Caki2 (cell line): ENCODE measurements at regions not wholly inside any gene's neighbourhood (a gene's known extent, or its start where the extent isn't known, plus 50 kb on each side); places are given as distances from the start of the nearest gene placed in this dataset.

Experiments
- DNase-seq: peaks from one replicate; pipeline ENCODE4 v3.0.0-alpha.2; 2015; ENCODE audit warnings: low read depth
- in situ Hi-C: cut with HindIII; loops from 2 replicates; pipeline ENCODE4 v1.10.0; 2016; ENCODE audit warnings: low sequenced_read_pairs, low pct_unique_long_range_greater_than_20kb, mixed read lengths

GRCh38 chr5:33282696-33283095, 158.1 kb upstream of the TARS1 start:
- no peak for DNase-seq
- in situ Hi-C loops = no loop called here

GRCh38 chr5:33283243-33283642, 157.5 kb upstream of the TARS1 start:
- in situ Hi-C loops = no loop called here
- DNase-seq = no peak

- in situ Hi-C loops = no loop called here
Measured at GRCh38 chr5:33284681-33285080, 156.1 kb upstream of the TARS1 start.

GRCh38 chr5:33287242-33287641, 153.5 kb upstream of the TARS1 start:
- in situ Hi-C loops = no loop called here
- DNase-seq = no peak

More at GRCh38 chr5:33284681-33285080, 156.1 kb upstream of the TARS1 start:
- DNase-seq = no peak

GRCh38 chr5:33291216-33292000, 149.4 kb upstream of the TARS1 start:
- DNase-seq = no peak
- in situ Hi-C loops = no loop called here

GRCh38 chr5:33297760-33298216, 143.0 kb upstream of the TARS1 start:
- in situ Hi-C loops = no loop called here

GRCh38 chr5:33299621-33300208, 141.1 kb upstream of the TARS1 start:
- DNase-seq = peak; percentile 23

More at GRCh38 chr5:33297760-33298216, 143.0 kb upstream of the TARS1 start:
- no peak for DNase-seq

GRCh38 chr5:33300209-33300742, 140.5 kb upstream of the TARS1 start:
- no peak for DNase-seq
- in situ Hi-C loops = no loop called here

More at GRCh38 chr5:33299621-33300208, 141.1 kb upstream of the TARS1 start:
- in situ Hi-C loops = no loop called here

GRCh38 chr5:33303579-33304095, 137.1 kb upstream of the TARS1 start:
- in situ Hi-C loops = no loop called here
- no peak for DNase-seq

GRCh38 chr5:33304601-33305000, 136.2 kb upstream of the TARS1 start:
- in situ Hi-C loops = no loop called here
- DNase-seq = no peak

GRCh38 chr5:33305572-33305971, 135.2 kb upstream of the TARS1 start:
- no peak for DNase-seq
- in situ Hi-C loops = no loop called here

GRCh38 chr5:33306758-33307157, 134.0 kb upstream of the TARS1 start:
- no peak for DNase-seq
- in situ Hi-C loops = no loop called here

- in situ Hi-C loops = no loop called here
- DNase-seq = no peak
Measured at GRCh38 chr5:33308586-33308985, 132.2 kb upstream of the TARS1 start.

- peak; percentile 59 for DNase-seq
- in situ Hi-C loops = no loop called here
Measured at GRCh38 chr5:33309068-33309467, 131.7 kb upstream of the TARS1 start.

- DNase-seq = no peak
- in situ Hi-C loops = no loop called here
Measured at GRCh38 chr5:33309536-33310345, 131.0 kb upstream of the TARS1 start.

GRCh38 chr5:33310451-33310850, 130.3 kb upstream of the TARS1 start:
- no peak for DNase-seq
- in situ Hi-C loops = no loop called here

GRCh38 chr5:33311893-33312292, 128.9 kb upstream of the TARS1 start:
- in situ Hi-C loops = no loop called here
- DNase-seq = no peak
